PC-9 (cell line): ENCODE measurements at regions not wholly inside any gene's neighbourhood (a gene's known extent, or its start where the extent isn't known, plus 50 kb on each side); places are given as distances from the start of the nearest gene placed in this dataset.

ENCODE experiments used
- BruUV-seq: library from RNA; stranded (reverse); fragments of 400-500 nt; replicated peaks from 2 replicates; lab custom pipeline; 2021; lab: Mats Ljungman, UMichigan
- CTCF ChIA-PET: fragments of 300-600 bp; sonication (Branson Sonifier 250); formaldehyde crosslinking; loops from one replicate; lab custom pipeline; 2022; ENCODE audit warnings: antibody characterized with exemption; lab: Charles Lee
- POLR2A ChIA-PET: fragments of 300-600 bp; sonication (Branson Sonifier 250); formaldehyde crosslinking; loops from one replicate; lab custom pipeline; 2022; ENCODE audit warnings: antibody characterized with exemption; ENCODE audit not compliant: unreplicated experiment; lab: Charles Lee
- DNase-seq, 2 experiments: peaks; one replicate each; pipeline versions ENCODE4 v3.0.0 to v3.0.0-alpha.2; 2015 to 2022; ENCODE audit warnings: mixed read lengths in 1 of 2
- H2AFZ ChIP-seq: fragments of 200-600 bp; sonication (generic); 2 replicates; pipeline ENCODE4 v1.8.1; 2017; ENCODE audit warnings: antibody characterized with exemption
- H3F3A ChIP-seq: fragments of 200-600 bp; sonication (generic); 2 replicates; pipeline ENCODE4 v1.8.1; 2017; ENCODE audit warnings: antibody characterized with exemption, mild to moderate bottlenecking, low read depth; ENCODE audit not compliant: insufficient read depth
- H3K27ac ChIP-seq: fragments of 200-600 bp; sonication (generic); 2 replicates; pipeline ENCODE4 v1.6.1; 2016; ENCODE audit warnings: mixed run types
- H3K27me3 ChIP-seq: fragments of 200-600 bp; sonication (generic); 2 replicates; pipeline ENCODE4 v1.6.1; 2016; ENCODE audit warnings: low read depth, mixed run types; ENCODE audit not compliant: insufficient read depth
- H3K36me3 ChIP-seq: fragments of 200-600 bp; sonication (generic); 2 replicates; pipeline ENCODE4 v1.6.1; 2016; ENCODE audit warnings: low read depth, mixed run types
- H3K4me1 ChIP-seq: fragments of 200-600 bp; sonication (generic); replicated peaks from 2 replicates; pipeline ENCODE4 v1.6.1; 2016; ENCODE audit warnings: mixed run types; ENCODE audit not compliant: insufficient read depth
- H3K4me2 ChIP-seq: fragments of 200-600 bp; sonication (generic); 2 replicates; pipeline ENCODE4 v1.6.1; 2017; ENCODE audit warnings: mixed run types
- H3K4me3 ChIP-seq: fragments of 200-600 bp; sonication (generic); 2 replicates; pipeline ENCODE4 v1.6.1; 2016; ENCODE audit warnings: mixed run types
- H3K79me2 ChIP-seq: fragments of 200-600 bp; sonication (generic); 2 replicates; pipeline ENCODE4 v1.6.1; 2017; ENCODE audit warnings: low read depth, mixed run types
- H3K9me2 ChIP-seq: fragments of 200-600 bp; sonication (generic); 2 replicates; pipeline ENCODE4 v1.8.1; 2017; ENCODE audit warnings: mild to moderate bottlenecking; ENCODE audit not compliant: insufficient read depth
- H3K9me3 ChIP-seq: fragments of 200-600 bp; sonication (generic); 2 replicates; pipeline ENCODE4 v1.8.1; 2016; ENCODE audit warnings: low read depth; ENCODE audit not compliant: insufficient read depth
- H4K20me1 ChIP-seq: fragments of 200-600 bp; sonication (generic); 2 replicates; pipeline ENCODE4 v1.8.1; 2017; ENCODE audit not compliant: insufficient read depth
- CTCF ChIP-seq: fragments of 200-600 bp; sonication (generic); conservative IDR thresholded peaks from 2 replicates; pipeline ENCODE4 v1.6.1; 2017; ENCODE audit warnings: mixed run types, antibody characterized with exemption, mild to moderate bottlenecking, moderate library complexity
- EZH2 ChIP-seq: fragments of 200-600 bp; sonication (generic); IDR thresholded peaks from 2 replicates; pipeline ENCODE4 v1.8.0; 2017; ENCODE audit warnings: antibody characterized with exemption, low read depth
- intact Hi-C: fragments of 100-400 bp; cut with micrococcal nuclease; formaldehyde crosslinking; loops from one replicate; pipeline ENCODE4 v1.10.0; 2022; ENCODE audit not compliant: unreplicated experiment

GRCh38 chr2:188134241-188134640, 157.4 kb upstream of the GULP1 start:
- H3K9me2 ChIP-seq: no peaks in the 10 kb centered on the region
- H3K4me1 ChIP-seq: no peaks in the 10 kb centered on the region
- no peaks in the 10 kb centered on the region for H3K36me3 ChIP-seq
- no peaks in the 10 kb centered on the region for H3K27me3 ChIP-seq
- H3K9me3 ChIP-seq: no peaks in the 10 kb centered on the region
- no peak for DNase-seq
- ChIA-PET CTCF (no interaction called here), POLR2A (interaction anchor here (0.6 kb wide), 1 partner anchor 632 kb away, joined by 3 read pairs; no protein-coding TSS in a partner anchor)
- TF ChIP-seq CTCF (no peak), EZH2 (no peak)
- H3K4me2 ChIP-seq: no peak overlapping the region
- H3K27ac ChIP-seq: no peak overlapping the region
- H2AFZ ChIP-seq: no peak overlapping the region
- intact Hi-C loops: no loop called here
- H4K20me1 ChIP-seq: no peaks in the 10 kb centered on the region
- H3K4me3 ChIP-seq: no peak overlapping the region
- H3F3A ChIP-seq: no peaks in the 10 kb centered on the region
- no TSS peak for BruUV-seq
- H3K79me2 ChIP-seq: no peaks in the 10 kb centered on the region

- CTCF ChIA-PET: no interaction called here
- intact Hi-C loops: no loop called here
These were observed 153.4 kb upstream of the GULP1 start for GRCh38 chr2:188138313-188138712.

GRCh38 chr2:188142088-188142487, 149.6 kb upstream of the GULP1 start:
- Histone ChIP-seq H3K79me2 (no peaks in the 10 kb centered on the region), H4K20me1 (no peaks in the 10 kb centered on the region), H3K4me1 (no peaks in the 10 kb centered on the region), H2AFZ (no peak overlapping the region), H3K9me2 (no peaks in the 10 kb centered on the region), H3K27ac (0 out of 2 replicates have a peak overlapping the region, but pooled peaks have one; percentile 29), H3F3A (no peaks in the 10 kb centered on the region), H3K36me3 (no peaks in the 10 kb centered on the region), H3K27me3 (no peaks in the 10 kb centered on the region), H3K4me3 (no peak overlapping the region), H3K4me2 (no peak overlapping the region), H3K9me3 (no peaks in the 10 kb centered on the region)
- TF ChIP-seq EZH2 (no peak), CTCF (no peak)
- POLR2A ChIA-PET: no interaction called here
- CTCF ChIA-PET: no interaction called here
- DNase-seq: no peak
- BruUV-seq: no TSS peak
- intact Hi-C loops: no loop called here

More at GRCh38 chr2:188138313-188138712, 153.4 kb upstream of the GULP1 start:
- DNase-seq: no peak
- H3K27me3 ChIP-seq: no peaks in the 10 kb centered on the region
- H2AFZ ChIP-seq: no peak overlapping the region
- H3K36me3 ChIP-seq: no peaks in the 10 kb centered on the region
- H3K9me2 ChIP-seq: no peaks in the 10 kb centered on the region
- BruUV-seq: no TSS peak
- no peaks in the 10 kb centered on the region for H3K9me3 ChIP-seq
- H4K20me1 ChIP-seq: no peaks in the 10 kb centered on the region
- no peak for TF ChIP-seq EZH2
- no peak for TF ChIP-seq CTCF
- H3K4me2 ChIP-seq: no peak overlapping the region
- POLR2A ChIA-PET: no interaction called here
- no peak overlapping the region for H3K27ac ChIP-seq
- H3K79me2 ChIP-seq: no peaks in the 10 kb centered on the region
- no peaks in the 10 kb centered on the region for H3K4me1 ChIP-seq
- no peaks in the 10 kb centered on the region for H3F3A ChIP-seq
- H3K4me3 ChIP-seq: no peak overlapping the region
